Gastrocnemius medialis (tissue), 4 donors: ENCODE measurements at regions not wholly inside any gene's neighbourhood (a gene's known extent, or its start where the extent isn't known, plus 50 kb on each side); places are given as distances from the start of the nearest gene placed in this dataset.

ENCODE experiments used
- CTCF ChIP-seq, 5 experiments: fragments of 450-650 bp in 3 of 5; fragments of 200-600 bp in 2 of 5; sonication (generic) in 2 of 5; IDR thresholded peaks in 4 of 5; conservative IDR thresholded peaks in 1 of 5; 1 replicate in 4 of 5; 2 replicates in 1 of 5; pipeline ENCODE4 v1.5.1; 2016 to 2019; ENCODE audit warnings: antibody characterized with exemption in 5 of 5, mild to moderate bottlenecking in 3 of 5, moderate library complexity in 3 of 5
- POLR2A ChIP-seq, 2 donors: fragments of 450-650 bp; IDR thresholded peaks; one replicate each; pipeline ENCODE4 v1.6.1; 2017; ENCODE audit warnings: antibody characterized with exemption in 2 of 2, mild to moderate bottlenecking in 2 of 2, moderate library complexity in 2 of 2

GRCh38 chrX:113315927-113316326 lies 475.3 kb upstream of the AMOT start:
- TF ChIP-seq POLR2A (IDR thresholded peaks at IDR 0.05) (no peak), CTCF (IDR thresholded peaks at IDR 0.05 in 4 of 5, conservative IDR thresholded peaks at IDR 0.05 in 1 of 5) (no peak)
